ENCODE measurements at regions not wholly inside any gene's neighbourhood (a gene's known extent, or its start where the extent isn't known, plus 50 kb on each side); places are given as distances from the start of the nearest gene placed in this dataset.
"Not testable (repeated sequence)": the region's sequence is repeated elsewhere in the genome, so short reads cannot be mapped to it uniquely, and the experiment has no call there.

DNA sequence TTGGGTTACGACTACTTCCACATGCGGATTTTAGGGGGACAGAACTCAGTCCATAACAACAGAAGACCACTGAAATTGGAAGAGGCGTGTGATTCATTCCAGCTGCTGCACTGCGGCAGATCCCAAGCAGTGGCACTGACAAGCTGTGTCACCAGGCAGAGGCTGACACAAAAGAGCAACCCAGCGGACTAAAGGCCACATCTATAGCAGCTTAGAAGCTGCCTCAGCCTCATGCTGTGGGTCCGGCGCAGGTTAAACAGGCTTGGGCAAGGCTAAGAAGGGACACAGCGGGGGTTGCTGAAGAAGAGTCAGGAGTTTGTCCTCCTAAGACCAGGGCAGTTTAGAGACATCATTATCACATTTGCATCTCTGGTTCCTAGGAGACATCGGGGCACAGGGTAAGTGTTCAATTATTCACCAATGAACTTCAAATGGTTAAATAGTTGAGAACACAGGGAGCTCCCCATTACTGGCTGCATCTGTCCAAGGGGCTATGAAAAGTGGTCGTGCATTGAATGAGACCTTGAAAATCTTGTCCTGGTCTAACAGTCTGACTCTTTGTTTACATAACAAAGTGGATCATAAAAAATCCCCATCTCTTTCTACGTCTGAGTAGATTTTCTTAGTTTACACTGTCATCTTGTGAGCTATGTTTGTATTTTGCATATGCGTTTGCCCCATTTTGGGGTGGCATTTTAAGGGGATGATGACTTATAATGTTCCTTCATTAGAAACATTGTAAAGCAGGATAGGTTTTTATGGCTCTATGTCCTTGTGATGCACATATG lies 162.3 kb upstream of the TRIB2 start:
- no peak for DNase-seq (ENCODE audit: extremely low read depth in 1 of 2, low read depth in 1 of 2)

GRCh38 chr2:12555012-12555645 lies 161.6 kb upstream of the TRIB2 start:
- no peak for DNase-seq (ENCODE audit: extremely low read depth in 1 of 2, low read depth in 1 of 2)

GRCh38 chr2:12556762-12557161 lies 160.0 kb upstream of the TRIB2 start:
- DNase-seq (ENCODE audit: extremely low read depth in 1 of 2, low read depth in 1 of 2): no peak

GRCh38 chr2:12557688-12558087 lies 159.0 kb upstream of the TRIB2 start:
- no peak for DNase-seq (ENCODE audit: extremely low read depth in 1 of 2, low read depth in 1 of 2)

- no peak for DNase-seq (ENCODE audit: extremely low read depth in 1 of 2, low read depth in 1 of 2)
Measured at GRCh38 chr2:12558519-12558918, 158.2 kb upstream of the TRIB2 start.

GRCh38 chr2:12560618-12561017 lies 156.1 kb upstream of the TRIB2 start:
- DNase-seq (ENCODE audit: extremely low read depth in 1 of 2, low read depth in 1 of 2): no peak

DNA sequence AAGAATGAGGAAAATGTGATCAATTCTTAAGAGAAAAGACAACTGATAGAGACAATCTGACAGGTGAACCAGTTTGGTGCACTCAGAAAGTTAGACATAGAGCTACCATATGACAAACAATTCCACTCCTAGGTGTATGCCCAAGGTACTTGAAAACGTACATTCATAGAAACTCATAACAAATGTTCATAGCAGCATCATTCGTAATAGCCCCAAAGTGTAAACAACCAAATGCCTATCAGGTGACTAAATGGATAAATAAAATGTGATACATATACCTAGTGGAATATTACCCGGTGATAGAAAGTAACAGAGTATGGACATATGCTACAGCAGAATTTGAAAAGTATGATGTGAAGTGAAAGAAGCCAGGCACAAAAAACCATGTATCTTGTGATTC lies 149.3 kb upstream of the TRIB2 start:
- DNase-seq (ENCODE audit: extremely low read depth in 1 of 2, low read depth in 1 of 2): no peak

DNA sequence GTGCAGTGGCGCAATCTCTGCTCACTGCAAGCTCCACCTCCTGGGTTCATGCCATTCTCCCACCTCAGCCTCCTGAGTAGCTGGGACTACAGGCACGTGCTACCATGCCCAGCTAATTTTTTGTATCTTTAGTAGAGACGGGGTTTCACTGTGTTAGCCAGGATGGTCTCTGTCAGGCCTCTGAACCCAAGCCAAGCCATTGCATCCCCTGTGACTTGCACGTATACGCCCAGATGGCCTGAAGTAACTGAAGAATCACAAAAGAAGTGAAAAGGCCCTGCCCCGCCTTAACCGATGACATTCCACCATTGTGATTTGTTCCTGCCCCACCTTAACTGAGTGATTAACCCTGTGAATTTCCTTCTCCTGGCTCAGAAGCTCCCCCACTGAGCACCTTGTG lies 147.2 kb upstream of the TRIB2 start:
- not testable (repeated sequence) for DNase-seq (ENCODE audit: extremely low read depth in 1 of 2, low read depth in 1 of 2)

DNA sequence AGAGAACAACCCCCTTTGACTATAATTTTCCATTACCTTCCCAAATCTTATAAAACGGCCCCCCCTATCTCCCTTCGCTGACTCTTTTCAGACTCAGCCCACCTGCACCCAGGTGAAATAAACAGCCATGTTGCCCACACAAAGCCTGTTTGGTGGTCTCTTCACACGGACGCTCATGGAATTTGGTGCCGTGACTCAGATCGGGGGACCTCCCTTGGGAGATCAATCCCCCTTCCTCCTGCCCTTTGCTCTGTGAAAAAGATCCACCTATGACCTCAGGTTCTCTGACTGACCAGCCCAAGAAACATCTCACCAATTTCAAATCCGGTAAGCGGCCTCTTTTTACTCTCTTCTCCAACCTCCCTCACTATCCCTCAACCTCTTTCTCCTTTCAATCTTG lies 146.8 kb upstream of the TRIB2 start:
- DNase-seq (ENCODE audit: extremely low read depth in 1 of 2, low read depth in 1 of 2): not testable (repeated sequence)

- DNase-seq (ENCODE audit: extremely low read depth in 1 of 2, low read depth in 1 of 2): no peak
Measured at GRCh38 chr2:12577091-12577490, 139.6 kb upstream of the TRIB2 start.

DNA sequence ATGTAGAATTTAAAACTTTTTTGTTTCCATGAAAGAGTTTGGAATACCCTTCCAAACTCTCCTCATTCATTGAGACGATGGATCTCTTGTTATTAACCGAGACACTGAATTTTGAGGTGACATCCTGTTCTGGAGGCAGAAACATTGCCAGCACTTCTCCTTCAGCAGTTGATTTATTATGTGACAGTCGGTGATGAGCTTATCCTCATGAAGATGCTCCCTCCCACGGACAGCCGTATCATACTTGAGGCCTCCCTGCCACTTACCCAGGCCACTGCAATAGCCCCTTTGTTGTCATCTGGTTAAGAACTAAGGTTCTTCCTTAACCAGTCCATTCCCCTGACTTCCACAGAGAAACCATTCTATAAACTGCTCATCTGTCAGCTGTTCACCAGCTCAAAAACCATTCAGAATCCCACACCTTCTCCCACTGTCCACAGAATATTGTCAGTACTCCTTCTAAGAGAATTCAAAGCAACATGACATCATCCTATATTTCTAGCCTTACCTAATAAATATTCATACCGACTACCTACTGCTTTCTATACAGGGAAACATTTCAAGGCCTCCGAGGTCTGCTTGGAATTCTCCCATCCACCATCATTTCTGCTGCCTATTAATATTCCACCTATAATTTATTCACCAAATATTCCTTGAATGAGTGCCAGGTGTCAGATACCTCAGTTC lies 139.0 kb upstream of the TRIB2 start:
- DNase-seq (ENCODE audit: extremely low read depth in 1 of 2, low read depth in 1 of 2): no peak

DNA sequence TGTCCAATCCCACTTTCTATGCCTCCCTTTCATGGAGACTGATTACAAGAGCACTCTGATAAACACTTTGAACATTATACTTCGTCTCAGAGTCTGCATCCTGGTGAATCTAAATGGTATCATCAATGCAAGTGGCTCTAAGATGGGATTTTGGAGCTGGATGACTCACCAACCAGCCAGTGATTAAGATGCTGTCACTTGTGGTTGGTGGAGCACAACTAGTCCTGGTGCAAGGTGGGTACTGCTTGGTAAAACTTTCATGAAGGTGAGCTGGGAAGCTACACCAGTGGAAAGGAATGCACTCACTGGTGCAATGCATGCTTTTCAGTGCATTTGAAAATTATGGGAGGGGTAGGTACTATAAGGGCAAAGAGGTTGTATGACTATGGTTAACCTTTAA lies 137.7 kb upstream of the TRIB2 start:
- no peak for DNase-seq (ENCODE audit: extremely low read depth in 1 of 2, low read depth in 1 of 2)

- DNase-seq (ENCODE audit: extremely low read depth in 1 of 2, low read depth in 1 of 2): no peak
Measured at GRCh38 chr2:12584338-12584737, 132.4 kb upstream of the TRIB2 start.

GRCh38 chr2:12585784-12586183 lies 131.0 kb upstream of the TRIB2 start:
- no peak for DNase-seq (ENCODE audit: extremely low read depth in 1 of 2, low read depth in 1 of 2)

DNA sequence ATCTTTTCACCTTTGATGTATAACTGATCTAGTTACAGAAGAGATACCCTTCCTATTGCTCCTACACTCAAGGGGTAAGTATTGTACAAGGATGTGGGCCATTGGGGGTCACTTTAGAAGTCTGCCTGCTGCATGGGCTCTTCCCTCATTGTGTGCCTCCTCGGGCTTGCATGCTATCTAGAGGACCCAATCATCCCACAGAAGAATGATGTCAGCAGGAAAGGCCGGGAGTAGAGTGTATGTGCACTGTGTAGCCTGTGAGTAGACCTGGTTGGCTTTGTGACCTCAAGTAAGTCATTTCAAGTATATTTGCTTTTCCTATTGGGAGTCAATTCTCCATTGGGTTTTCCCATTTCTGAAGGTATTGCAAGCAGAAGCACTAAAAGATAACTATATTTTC lies 129.5 kb upstream of the TRIB2 start:
- DNase-seq (ENCODE audit: extremely low read depth in 1 of 2, low read depth in 1 of 2): no peak

GRCh38 chr2:12587729-12588522 lies 128.8 kb upstream of the TRIB2 start:
- DNase-seq (ENCODE audit: extremely low read depth in 1 of 2, low read depth in 1 of 2): no peak

GRCh38 chr2:12588986-12589385 lies 127.8 kb upstream of the TRIB2 start:
- no peak for DNase-seq (ENCODE audit: extremely low read depth in 1 of 2, low read depth in 1 of 2)

DNA sequence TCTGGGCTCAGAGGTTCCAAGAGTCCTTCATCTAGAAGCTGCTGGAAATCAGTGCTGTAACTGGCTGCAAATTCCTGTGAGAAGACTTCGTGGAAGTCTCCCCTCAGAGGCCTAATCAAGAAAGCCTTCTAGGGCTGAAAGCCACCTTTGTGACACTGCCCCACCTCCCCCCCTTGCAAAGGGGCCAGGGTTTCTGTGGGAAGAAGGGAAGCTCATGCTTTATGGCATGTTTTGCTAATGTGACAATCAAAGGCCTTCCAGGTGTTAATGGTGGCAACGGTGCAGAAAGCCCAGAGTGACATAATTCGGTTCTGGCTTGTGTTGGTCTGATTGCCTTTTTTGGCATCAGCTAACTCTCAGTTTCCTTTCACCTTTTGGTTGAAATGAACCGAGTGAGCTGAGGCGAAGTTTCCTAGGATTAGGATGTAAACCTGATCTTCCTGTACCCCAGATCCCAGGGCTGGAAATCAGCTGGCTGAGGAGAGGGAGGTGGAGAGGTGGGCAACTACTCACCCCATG lies 126.9 kb upstream of the TRIB2 start:
- DNase-seq (ENCODE audit: extremely low read depth in 1 of 2, low read depth in 1 of 2): no peak

- DNase-seq (ENCODE audit: extremely low read depth in 1 of 2, low read depth in 1 of 2): no peak
Measured at GRCh38 chr2:12592296-12592695, 124.4 kb upstream of the TRIB2 start.

GRCh38 chr2:12594590-12594989 lies 122.1 kb upstream of the TRIB2 start:
- DNase-seq (ENCODE audit: extremely low read depth in 1 of 2, low read depth in 1 of 2): no peak

DNA sequence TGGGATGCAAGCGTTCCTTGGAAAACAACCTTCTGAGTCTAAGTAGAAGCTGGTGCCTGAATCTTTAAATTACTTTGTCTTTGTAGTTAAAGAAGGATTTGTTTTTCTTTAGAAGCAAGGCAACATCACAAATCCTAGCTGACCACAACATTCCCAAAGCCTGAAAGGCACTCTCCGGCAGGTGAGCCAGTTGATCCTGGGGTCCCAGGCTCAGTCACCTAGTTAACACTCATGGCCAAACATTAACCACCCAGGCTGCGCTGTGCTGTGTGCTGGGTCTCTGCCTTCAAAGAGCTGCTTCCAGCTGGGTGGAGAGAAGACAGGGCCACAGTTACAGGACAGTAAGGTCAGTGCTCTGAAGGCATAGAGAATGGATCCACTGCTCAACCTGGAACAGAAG lies 120.0 kb upstream of the TRIB2 start:
- DNase-seq (ENCODE audit: extremely low read depth in 1 of 2, low read depth in 1 of 2): no peak
